Motor neuron (in vitro differentiated cells): ENCODE measurements at regions not wholly inside any gene's neighbourhood (a gene's known extent, or its start where the extent isn't known, plus 50 kb on each side); places are given as distances from the start of the nearest gene placed in this dataset.

Source experiments
- ATAC-seq, 8 experiments: fragments of 200-7000 bp; cut with Tn5 transposase; replicated peaks in 6 of 8; 2 replicates each; pipeline ENCODE4 v1.8.0; 2021; ENCODE audit warnings: mild to moderate bottlenecking in 8 of 8, moderate library complexity in 8 of 8
- H3K27ac ChIP-seq, 2 donors: fragments of 250-450 bp; sonication (Bioruptor Pico); 2 replicates each; pipeline ENCODE4 v1.9.0; 2021; ENCODE audit warnings: antibody characterized with exemption in 2 of 2, mild to moderate bottlenecking in 2 of 2, moderate library complexity in 1 of 2
- H3K4me1 ChIP-seq, 2 donors: fragments of 250-450 bp; sonication (Bioruptor Pico); replicated peaks in 1 of 2; 2 replicates each; pipeline ENCODE4 v1.6.1; 2021; ENCODE audit warnings: antibody characterized with exemption in 2 of 2, mild to moderate bottlenecking in 2 of 2, moderate library complexity in 1 of 2
- H3K4me3 ChIP-seq, 5 donors: fragments of 250-450 bp; sonication (Bioruptor Pico); 2 replicates each; pipeline ENCODE4 v1.9.0; 2021; ENCODE audit warnings: antibody characterized with exemption in 5 of 5, mild to moderate bottlenecking in 5 of 5, moderate library complexity in 4 of 5
- WGBS, 10 experiments: fragments of 450-650 bp; shearing (Covaris generic); methylation state at CpG; one replicate each; pipeline ENCODE4 v1.0.0; 2022; 5-methylcytosine and 5-hydroxymethylcytosine counted together
- in situ Hi-C, 9 experiments: fragments of 400-800 bp; cut with MboI; loops; one replicate each; pipeline ENCODE4 v1.15.0; 2021; ENCODE audit warnings: low sequenced_read_pairs in 9 of 9, low pct_unique_long_range_greater_than_20kb in 2 of 9; ENCODE audit not compliant: unreplicated experiment in 9 of 9

DNA sequence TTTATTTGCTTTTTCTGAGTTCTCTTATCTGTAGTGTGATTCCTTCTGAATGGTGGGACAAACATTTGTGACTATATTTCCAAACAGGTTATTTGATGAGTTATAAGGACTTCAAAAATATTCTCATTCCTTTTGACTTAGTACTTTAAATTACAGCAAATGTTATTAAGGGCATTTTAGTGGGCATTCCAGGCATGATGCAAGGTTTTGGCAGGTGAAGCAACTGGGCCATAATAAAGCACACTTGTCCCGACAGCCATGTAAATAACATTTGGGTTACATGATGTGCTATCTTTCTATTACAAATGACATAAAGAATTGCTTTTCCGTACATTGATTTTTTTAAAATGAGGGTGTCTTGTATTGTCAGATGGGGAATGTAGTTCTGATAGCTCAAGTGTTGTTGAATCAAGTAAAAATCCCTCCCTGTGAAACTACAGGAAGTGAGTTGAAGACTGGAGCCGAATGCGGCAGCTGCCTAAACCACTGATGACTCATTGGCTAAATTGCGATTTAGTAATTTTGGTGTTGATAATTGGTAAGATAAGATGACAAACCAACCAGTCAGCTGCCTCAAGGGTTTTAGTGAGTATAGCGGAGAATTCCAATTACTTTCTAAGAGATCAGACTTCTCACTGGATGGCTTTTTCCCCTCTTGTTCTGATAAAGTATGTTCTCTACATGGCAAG is 231.3 kb upstream of the NPY start:
- 25 to 96% (median 80%) methylated on average over 2 to 6 of the region's 6 CpGs; no CpG with 5 or more reads in 1 of the 10 experiments for WGBS, 10 experiments
- no peak overlapping the region for H3K27ac ChIP-seq
- H3K4me3 ChIP-seq = no peak overlapping the region
- peaks cover 0 to 4% of the 10 kb centered on the region in 2 donors for H3K4me1 ChIP-seq
- in situ Hi-C loops = no loop called here
- ATAC-seq = no peak

DNA sequence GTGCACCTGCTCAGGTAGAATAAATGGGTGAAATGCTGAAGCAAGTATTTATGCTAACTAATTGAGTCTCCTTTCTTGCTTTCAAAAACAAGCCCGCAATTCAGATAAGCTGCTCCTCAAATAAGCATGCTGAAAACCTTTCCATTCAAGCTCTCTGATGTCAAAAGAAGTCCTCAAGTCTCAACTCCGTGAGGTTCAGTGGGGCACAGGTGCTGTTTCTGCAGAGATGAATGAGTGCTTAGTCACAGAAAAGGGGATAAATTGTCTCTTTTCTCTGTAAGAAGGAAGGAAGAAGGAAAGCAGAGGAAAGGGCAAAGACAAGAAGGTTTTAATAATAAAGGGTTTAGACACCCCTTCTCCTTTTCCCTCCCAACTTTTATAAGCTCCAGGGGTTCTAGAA is 229.8 kb upstream of the NPY start:
- no peak overlapping the region for H3K27ac ChIP-seq
- peaks cover 0 to 16% of the 10 kb centered on the region in 2 donors for H3K4me1 ChIP-seq
- H3K4me3 ChIP-seq = no peak overlapping the region
- 0 to 89% (median 46%) methylated on average over 1 to 2 of the region's 2 CpGs; no CpG with 5 or more reads in 1 of the 10 experiments for WGBS, 10 experiments
- in situ Hi-C loops = no loop called here
- ATAC-seq = no peak

- H3K4me1 ChIP-seq = peaks cover 0 to 16% of the 10 kb centered on the region in 2 donors
- ATAC-seq = no peak
- no peak overlapping the region for H3K4me3 ChIP-seq
- in situ Hi-C loops = no loop called here
- no peak overlapping the region for H3K27ac ChIP-seq
- 0 to 100% (median 79%) methylated on average over 1 to 2 of the region's 2 CpGs; no CpG with 5 or more reads in 2 of the 10 experiments for WGBS, 10 experiments
These were observed 226.7 kb upstream of the NPY start for GRCh38 chr7:24057243-24057642.

- no peak overlapping the region for H3K27ac ChIP-seq
- in situ Hi-C loops = no loop called here
- H3K4me3 ChIP-seq = no peak overlapping the region
- peaks cover 0 to 16% of the 10 kb centered on the region in 2 donors for H3K4me1 ChIP-seq
- 0 to 100% (median 41%) methylated on average over 1 to 3 of the region's 4 CpGs; no CpG with 5 or more reads in 2 of the 10 experiments for WGBS, 10 experiments
- no peak for ATAC-seq
These were observed 225.0 kb upstream of the NPY start for GRCh38 chr7:24058953-24059352.

DNA sequence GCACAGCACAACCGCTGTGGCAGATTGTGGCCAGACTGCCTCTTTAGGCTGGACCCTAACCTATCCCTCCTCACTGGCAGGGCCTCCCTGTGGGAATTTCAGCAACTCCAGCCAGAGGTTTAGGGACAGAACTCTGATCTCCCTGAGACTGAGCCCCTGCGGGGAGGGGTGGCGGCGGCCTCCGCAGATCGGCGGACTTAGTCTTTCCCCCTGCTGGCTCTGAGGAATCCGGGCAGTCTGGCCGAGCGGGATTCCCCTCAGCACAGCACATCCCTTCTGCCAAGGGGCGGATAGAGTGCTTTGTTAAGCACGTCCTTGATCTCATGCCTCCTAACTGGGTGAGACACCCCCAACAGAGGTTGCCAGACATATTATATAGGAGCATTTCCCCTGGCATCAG is 224.2 kb upstream of the NPY start:
- no peak overlapping the region for H3K27ac ChIP-seq
- no peak overlapping the region for H3K4me3 ChIP-seq
- no peak for ATAC-seq
- WGBS, 10 experiments = 7 to 96% (median 59%) methylated on average over 2 to 9 of the region's 12 CpGs; no CpG with 5 or more reads in 6 of the 10 experiments
- H3K4me1 ChIP-seq = peaks cover 0 to 16% of the 10 kb centered on the region in 2 donors
- in situ Hi-C loops = no loop called here

DNA sequence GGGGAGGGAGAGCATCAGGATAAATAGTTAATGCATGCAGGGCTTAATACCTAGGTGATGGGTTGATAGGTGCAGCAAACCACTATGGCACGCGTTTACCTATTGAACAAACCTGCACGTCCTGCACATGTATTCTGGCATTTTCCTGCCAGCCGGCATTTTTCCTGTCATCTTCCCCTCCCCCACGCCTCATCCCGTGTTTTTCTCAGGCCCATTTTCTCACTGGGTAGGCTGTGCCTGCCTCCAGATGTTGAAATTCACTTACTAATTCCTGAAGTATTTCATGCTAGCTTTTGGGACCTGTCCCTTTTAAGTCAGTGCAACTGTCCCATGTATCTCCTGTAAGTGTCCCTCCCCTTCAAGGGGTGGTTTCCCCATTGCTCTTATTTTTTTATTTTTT is 220.3 kb upstream of the NPY start:
- Histone ChIP-seq H3K4me3 (no peak overlapping the region), H3K27ac (no peak overlapping the region), H3K4me1 (peaks cover 0 to 1% of the 10 kb centered on the region in 2 donors)
- no peak for ATAC-seq
- 0 to 100% (median 75%) methylated on average over 1 to 4 of the region's 6 CpGs; no CpG with 5 or more reads in 4 of the 10 experiments for WGBS, 10 experiments
- in situ Hi-C loops = no loop called here

- no peaks in the 10 kb centered on the region for H3K4me1 ChIP-seq
- no peak overlapping the region for H3K4me3 ChIP-seq
- H3K27ac ChIP-seq = no peak overlapping the region
- in situ Hi-C loops = no loop called here
- WGBS, 10 experiments = 7 to 100% (median 80%) methylated on average over 1 to 3 of the region's 3 CpGs; no CpG with 5 or more reads in 2 of the 10 experiments
- ATAC-seq = no peak
These were observed 214.2 kb upstream of the NPY start for GRCh38 chr7:24069751-24070150.

GRCh38 chr7:24073651-24074420 is 210.2 kb upstream of the NPY start:
- in situ Hi-C loops = no loop called here
- WGBS, 10 experiments = 5 to 83% (median 38%) methylated on average over 1 to 8 of the region's 9 CpGs; no CpG with 5 or more reads in 1 of the 10 experiments
- H3K4me3 ChIP-seq = no peak overlapping the region
- no peak for ATAC-seq
- H3K27ac ChIP-seq = no peak overlapping the region
- H3K4me1 ChIP-seq = no peaks in the 10 kb centered on the region

- ATAC-seq = no peak
These were observed 208.6 kb upstream of the NPY start for GRCh38 chr7:24075426-24075810.

GRCh38 chr7:24082826-24083225 is 201.2 kb upstream of the NPY start:
- 36 to 100% (median 92%) methylated on average over 1 to 2 of the region's 2 CpGs; no CpG with 5 or more reads in 4 of the 10 experiments for WGBS, 10 experiments
- in situ Hi-C loops = no loop called here
- Histone ChIP-seq H3K4me3 (no peak overlapping the region), H3K27ac (no peak overlapping the region), H3K4me1 (no peaks in the 10 kb centered on the region)
- ATAC-seq = no peak

More at GRCh38 chr7:24075426-24075810, 208.6 kb upstream of the NPY start:
- H3K27ac ChIP-seq = no peak overlapping the region
- in situ Hi-C loops = no loop called here
- WGBS, 10 experiments = 0 to 100% (median 56%) methylated on average over 1 of the region's 1 CpG; no CpG with 5 or more reads in 1 of the 10 experiments
- H3K4me1 ChIP-seq = no peaks in the 10 kb centered on the region
- no peak overlapping the region for H3K4me3 ChIP-seq

DNA sequence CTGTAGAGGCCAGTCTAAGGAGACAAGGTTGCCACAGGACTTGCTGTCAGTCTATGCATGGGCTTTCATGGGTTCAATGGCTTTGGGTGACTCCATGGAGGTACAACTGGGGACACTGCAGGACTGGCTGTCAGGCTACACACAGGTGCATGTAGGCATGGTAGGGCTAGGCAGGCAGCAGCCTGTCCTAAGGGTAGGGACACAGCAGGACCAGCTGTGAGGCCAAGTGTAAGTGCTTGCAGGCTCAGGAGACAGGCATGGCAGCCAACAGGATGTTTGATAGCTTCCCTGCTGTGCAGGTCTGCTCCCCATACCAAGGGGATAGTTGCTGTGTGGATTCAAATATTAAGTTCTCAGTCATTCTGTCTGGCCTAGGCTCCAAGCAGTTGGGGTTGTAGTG is 181.0 kb upstream of the NPY start:
- ATAC-seq = no peak
- Histone ChIP-seq H3K4me1 (no peaks in the 10 kb centered on the region), H3K27ac (no peak overlapping the region), H3K4me3 (no peak overlapping the region)
- in situ Hi-C loops = no loop called here

DNA sequence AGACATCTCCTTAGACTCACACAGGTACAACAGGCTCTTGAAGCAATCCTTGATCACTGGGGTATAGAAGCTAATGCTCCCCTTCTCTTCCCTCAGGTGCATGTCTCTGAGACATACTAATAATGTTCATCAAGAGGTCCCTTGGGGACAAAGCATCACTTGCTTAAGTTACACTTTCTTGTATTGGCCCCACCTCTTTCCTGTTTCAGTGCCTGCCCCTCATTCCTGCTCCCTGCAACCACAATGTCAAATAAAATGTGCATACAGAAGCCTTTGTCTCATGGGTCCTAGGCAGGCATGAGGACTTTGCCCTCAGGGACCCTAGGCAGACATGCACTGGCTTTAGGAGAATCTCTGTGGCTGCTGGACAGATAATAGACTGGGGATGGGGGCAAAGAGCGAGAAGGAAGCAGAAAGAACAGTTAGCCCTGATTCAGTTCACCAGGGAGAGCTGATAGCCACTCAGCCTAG is 175.0 kb upstream of the NPY start:
- Histone ChIP-seq H3K4me3 (no peak overlapping the region), H3K27ac (no peak overlapping the region), H3K4me1 (no peaks in the 10 kb centered on the region)
- in situ Hi-C loops = no loop called here
- ATAC-seq = peak in 1 of 8 experiments; percentile 47
- WGBS, 10 experiments = 0 to 88% (median 33%) methylated on average over 1 of the region's 1 CpG; no CpG with 5 or more reads in 4 of the 10 experiments

DNA sequence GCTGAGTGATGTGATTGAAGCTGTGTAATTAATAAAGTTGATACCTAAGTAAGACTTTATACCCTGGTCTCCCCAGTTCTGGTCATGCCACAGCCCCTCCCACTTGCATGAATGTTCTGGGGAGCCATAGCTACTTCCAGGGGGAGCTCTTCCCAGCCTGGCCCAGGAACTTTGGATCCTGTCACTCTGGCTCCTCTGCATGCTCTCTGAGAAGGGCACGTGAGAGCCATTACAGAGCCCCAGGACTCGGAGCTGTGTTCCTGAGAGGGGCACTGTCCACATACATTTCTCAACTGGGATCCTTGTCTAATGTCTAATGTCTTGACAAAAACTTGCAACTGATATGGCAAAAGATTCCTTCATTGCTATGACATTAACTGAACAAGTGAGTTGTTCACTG is 173.9 kb upstream of the NPY start:
- in situ Hi-C loops = no loop called here
- Histone ChIP-seq H3K27ac (no peak overlapping the region), H3K4me1 (no peaks in the 10 kb centered on the region), H3K4me3 (no peak overlapping the region)
- no peak for ATAC-seq
- 0 to 100% (median 65%) methylated on average over 1 to 2 of the region's 2 CpGs; no CpG with 5 or more reads in 4 of the 10 experiments for WGBS, 10 experiments
